Activated CD8-positive, alpha-beta memory T cell treated with anti-CD3 and anti-CD28 coated beads for 4 hours (primary cell): ENCODE measurements at regions not wholly inside any gene's neighbourhood (a gene's known extent, or its start where the extent isn't known, plus 50 kb on each side); places are given as distances from the start of the nearest gene placed in this dataset.
"Not testable (repeated sequence)": the region's sequence is repeated elsewhere in the genome, so short reads cannot be mapped to it uniquely, and the experiment has no call there.

Experiments used
- DNase-seq, 2 donors: peaks; one replicate each; pipeline ENCODE4 v3.0.0-alpha.2; 2020; ENCODE audit warnings: low read depth in 2 of 2

DNA sequence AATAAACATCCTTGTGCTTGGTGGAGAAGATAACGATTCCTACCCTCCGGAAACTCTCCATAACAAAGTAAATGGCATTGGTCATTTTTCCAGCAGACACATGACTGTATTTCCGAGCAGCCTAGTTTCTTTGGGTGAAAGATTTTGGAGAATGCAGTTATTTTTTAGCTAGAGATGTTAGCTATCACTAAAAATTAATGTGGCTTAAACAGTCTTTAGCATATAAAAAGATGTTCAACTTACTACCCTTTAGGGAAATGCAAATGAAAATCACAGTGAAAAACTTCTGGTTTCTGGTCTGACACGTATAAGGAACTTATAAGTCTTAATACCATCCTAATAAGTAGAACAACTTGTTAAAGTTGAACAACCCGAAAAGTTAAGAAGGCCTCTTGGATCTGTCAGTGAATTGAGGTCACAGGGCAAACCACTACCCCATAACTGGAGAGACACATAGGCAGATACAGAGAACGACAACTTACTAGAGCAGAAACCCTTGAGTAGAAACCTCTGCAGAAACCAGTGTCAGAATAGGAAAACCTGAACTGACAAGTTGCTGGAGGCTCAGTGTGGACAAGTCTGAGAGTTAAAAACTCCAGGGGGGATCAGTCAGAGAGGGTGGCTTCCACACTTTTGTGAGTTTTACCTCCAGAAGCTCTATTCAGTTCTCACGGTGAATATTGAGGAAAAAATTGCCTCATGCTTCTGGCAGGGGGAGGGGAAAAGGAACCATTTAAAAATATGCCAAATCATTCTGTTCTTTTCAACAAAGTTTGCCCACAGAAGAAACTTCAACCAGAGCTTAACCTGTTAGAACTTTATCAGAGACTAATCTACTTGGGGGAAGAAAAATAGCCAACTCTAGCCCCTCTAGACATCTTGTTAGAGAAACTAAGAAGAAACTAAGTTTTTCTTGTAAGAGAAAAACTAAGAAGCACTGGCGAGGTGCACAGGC lies 325.2 kb upstream of the RPS23 start:
- no peak for DNase-seq

DNA sequence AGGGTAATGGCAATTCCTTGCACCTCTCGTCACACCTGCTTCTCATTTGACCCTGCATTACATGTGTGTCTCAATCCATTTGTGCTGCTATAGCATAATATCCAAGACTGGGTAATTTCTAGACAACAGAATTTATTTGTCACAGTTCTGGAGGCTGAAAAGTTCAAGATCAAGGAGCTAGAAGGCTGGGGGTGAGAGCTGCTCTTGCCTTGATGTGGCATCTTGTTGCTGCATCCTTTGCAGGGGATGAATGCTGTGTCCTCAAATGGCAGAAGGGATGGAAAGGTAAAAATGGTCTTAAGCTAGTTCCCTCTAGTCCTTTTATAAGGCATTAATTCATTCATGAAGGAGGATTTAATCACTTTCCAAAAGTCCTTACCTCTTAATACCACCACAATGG lies 323.7 kb upstream of the RPS23 start:
- no peak for DNase-seq

DNA sequence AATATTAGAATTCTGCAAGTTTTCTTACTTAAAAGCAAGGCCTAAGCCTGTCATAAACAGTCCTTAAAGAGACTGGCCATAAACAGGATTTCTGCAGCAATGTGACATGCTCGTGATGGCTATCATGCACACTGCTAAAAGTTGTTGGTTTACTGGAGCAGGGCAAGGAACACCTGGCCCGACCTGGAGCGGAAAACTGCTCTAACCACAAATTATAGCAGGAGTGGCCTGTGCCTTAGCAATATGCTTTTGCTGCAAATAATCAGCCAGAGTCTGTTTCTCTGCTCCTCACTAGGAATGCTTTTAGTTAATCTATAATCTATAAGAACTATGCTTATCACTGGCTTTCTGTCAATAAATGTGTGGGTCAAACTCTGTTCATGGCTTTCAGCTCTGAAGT lies 322.9 kb upstream of the RPS23 start:
- no peak for DNase-seq

DNA sequence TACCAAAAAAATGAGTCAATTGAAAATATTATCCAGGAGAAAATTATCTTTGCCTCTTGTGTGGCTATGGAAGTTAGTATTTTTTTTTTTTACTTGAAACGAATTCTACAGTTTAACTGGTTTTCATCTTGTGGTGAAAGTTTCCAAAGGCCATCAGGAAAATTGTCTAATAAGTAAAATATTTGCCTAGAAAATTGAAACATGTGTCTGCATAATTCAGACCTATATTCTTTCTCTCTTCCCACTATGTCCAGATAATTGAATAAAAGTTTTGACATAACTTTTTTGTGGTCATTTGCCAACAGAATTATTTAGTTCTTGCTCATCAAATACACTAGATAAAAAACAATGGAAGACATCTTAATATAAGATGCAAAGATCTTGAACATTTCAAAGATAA lies 321.5 kb upstream of the RPS23 start:
- DNase-seq, result no peak

DNA sequence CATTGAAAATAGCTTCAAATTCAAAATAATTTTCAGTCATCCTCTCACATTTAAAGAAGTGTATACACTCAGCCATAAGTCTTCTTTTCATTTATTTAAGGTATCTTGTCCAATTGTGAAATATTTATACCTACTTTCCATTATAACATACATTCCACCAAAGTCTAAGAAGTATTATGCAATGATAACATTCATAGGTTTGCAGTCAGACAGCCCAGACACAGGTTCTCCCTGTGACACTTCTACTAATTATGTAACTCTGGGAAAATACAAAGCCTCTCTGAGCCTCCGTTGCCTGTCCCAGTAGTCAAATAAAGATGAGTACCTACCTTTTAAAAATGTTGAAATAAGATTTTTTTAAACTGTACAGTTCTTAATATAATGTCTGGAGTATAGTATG lies 320.9 kb upstream of the RPS23 start:
- no peak for DNase-seq

DNA sequence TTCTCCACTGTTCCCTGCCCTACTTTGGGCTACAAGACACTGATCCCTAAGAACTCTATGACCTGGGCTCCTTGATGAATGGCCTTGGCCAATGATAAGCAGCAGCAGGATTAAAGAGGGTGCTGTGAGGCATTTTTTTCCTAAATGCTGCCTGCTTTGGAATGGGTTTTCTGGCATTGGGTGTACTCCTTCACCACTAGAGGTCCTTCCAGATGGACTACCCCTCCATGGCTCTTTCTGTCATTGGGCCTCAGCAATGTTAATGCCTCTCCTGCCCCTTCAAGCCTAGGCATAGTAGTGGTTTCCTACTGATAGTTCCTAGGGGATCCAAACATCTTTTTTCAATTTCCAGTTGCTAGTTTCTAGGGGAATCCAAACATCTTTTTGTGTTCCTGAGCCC lies 319.3 kb upstream of the RPS23 start:
- no peak for DNase-seq

DNA sequence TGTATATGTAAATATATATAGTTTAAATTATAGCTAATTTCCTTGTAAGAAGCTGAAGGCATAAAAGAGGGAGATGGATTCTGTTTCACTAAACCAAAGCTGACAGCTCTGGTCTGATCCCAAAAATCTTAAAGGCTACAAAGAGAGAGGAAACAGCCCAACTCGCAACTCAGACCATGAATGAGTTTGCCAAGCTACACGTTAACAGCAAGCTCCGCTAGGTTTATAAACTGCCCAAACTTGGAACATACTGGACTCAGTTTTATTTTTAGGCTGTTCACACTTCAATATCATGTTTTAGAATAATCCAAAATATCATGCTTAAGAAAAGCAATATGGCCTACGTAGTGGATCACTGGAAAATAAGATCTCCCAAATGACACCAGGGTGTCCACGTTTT lies 318.3 kb upstream of the RPS23 start:
- DNase-seq, result no peak

DNA sequence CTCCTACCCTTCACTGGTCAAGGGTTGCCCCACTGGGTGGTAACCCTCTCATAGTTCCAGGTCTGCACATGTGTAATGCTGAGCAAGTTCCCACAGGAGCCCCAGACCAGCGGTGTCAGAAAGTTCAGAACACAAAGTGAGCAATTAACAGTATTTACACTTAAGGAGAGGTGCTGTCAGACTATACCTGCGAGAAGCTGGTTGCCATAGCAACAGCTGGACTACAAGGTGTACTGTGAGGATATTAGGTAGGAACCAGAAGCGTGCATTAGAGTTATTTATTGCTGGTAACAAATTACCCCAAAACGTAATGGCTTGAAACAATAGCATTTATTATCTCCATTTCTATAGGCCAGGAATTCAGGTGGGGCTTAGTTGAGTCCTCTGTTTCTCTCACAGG lies 317.0 kb upstream of the RPS23 start:
- DNase-seq, result no peak

DNA sequence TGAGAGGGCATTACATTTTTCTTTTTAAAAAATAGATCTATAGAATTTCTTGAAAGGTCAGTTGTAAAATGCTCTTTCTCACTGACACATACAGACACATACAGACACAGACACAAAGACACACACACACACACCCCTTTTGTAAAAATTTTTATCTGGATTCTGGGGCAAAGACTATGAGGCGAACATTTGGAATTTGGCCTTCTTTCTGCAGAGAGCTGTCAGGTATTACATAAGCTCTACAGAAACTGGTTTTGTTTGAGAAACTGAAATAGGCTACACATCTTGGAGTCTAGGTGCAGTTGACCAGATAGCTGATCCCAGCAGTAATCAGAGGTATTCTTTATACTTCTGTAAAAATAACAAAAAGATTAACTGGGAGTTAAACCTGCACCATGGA lies 315.9 kb upstream of the RPS23 start:
- DNase-seq, result no peak

DNA sequence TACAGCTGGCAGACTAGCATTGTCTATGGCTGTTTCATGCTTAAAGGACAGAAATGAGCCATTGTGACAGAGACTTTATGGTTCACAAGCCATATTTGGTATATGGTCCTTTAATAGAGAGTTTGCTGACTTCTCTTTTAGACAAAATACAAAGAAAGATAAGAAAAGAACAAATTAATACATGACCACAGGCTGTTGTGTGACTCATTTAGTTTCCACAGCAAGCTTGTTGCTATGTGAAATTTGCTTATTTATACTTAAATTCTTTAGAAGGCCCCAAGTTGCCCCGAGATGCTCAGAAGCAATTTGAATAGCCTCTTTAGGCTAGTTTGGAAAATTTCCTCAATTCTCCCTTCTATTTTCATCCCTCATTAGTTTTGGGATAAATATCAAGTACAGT lies 315.3 kb upstream of the RPS23 start:
- DNase-seq, result no peak

DNA sequence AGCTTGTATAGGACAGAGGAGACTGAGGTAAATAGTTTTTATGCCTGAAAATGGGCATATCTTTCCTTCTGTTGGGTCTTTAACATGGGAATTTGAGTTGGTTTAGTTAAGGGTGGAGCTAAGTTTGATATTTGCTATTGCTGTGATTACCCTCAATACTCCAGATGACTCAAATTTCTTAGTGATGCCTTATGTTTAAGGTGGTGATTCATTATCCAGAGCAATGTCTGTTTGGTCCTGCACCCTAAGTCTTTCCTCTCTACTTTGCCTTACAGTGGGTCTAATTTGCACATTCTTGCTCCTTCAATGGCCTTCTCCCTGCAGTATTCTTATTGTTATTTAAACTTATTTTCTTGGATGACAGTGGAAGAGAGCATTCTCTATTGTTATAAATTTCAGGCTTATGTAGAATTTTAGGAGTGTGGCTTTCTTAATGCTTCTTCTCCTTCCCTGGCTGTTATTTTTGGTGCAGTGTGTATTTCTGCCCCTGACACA lies 312.9 kb upstream of the RPS23 start:
- no peak for DNase-seq

DNA sequence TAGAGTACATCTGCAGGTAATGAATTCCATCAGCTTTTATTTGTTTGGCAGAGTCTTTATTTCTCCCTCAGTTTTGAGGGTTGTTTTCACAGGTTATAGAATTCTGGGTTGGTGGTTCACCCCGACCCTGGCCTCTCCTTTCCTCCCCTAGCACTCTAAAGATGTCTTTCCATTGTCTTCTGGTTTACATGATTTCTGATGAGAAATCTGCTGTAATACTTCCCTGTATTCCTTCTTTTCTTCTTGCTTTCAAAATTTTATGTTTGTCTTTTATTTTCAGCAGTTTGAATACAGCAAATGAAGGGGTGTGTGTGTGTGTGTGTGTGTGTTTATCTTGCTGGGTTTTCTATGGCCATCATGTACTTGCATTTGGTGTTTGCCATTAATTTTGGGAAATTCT lies 312.0 kb upstream of the RPS23 start:
- DNase-seq, result no peak

DNA sequence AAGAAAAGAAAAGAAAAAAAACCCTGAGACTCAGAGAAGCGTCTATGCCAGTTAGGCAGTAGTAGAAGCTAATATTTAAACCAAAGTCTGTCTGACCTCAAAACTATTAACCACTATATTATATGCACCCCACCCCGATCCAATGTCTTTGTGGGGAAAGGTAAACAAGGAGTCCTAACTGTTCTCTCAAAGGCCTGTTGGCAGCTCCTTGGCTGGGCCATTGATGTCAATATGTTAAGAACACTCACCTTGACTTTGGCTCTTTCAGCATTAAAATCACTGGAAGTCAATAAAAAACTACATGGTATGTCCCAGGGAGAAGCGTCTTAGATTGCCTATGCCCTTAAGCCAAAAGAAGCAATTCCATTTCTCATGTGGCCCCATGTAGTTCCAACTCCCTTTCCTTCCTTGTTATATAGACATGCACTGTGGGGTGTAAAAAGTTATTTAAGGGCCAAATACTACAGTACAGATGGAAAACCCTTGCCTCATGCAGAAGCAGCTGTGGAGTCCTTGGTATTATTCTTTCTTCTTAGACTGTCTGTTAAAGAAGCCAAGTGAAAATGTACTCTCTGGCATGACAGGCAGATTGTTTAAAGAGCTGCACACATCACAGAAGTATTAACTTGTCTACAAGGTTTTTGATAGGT lies 308.6 kb upstream of the RPS23 start:
- no peak for DNase-seq

DNA sequence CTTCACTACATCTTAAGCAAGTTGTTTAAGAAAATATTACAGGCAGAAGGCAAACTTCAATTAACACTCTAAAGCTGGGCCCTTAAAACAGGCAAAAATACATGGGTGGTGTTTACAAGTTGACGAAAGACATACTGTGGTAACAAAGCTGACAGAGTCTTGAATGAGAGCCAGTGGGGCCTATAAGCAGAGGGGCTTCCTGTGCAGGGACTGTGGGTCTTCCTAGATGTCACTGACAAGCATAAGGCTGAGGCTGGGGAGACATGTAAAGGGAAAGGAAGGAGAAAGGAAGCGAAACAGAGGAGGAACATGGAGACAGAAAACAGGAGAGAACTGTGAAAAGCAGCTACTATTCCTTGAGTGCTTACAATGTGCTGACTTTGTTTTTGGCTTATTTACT lies 308.0 kb upstream of the RPS23 start:
- DNase-seq, result no peak

DNA sequence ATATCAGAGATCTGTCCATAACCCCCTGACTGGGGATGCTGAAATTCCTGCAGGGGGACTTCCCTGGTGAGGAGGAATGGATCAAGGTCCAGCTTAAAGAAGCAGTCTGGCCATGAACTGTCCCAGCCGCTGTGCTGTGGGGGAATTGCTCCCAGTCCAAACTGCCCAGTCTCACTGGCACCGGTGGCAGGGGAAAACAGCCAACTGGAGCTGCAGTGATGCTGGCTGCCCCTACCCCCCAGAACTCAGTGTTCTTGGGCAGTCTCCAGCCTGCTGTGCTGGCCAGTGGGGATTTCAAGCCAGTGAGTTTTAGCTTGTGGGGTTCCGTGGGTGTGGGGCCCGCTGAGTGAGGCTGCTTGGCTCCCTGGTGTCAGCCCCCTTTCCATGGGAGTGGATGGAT lies 306.5 kb upstream of the RPS23 start:
- DNase-seq, result no peak

DNA sequence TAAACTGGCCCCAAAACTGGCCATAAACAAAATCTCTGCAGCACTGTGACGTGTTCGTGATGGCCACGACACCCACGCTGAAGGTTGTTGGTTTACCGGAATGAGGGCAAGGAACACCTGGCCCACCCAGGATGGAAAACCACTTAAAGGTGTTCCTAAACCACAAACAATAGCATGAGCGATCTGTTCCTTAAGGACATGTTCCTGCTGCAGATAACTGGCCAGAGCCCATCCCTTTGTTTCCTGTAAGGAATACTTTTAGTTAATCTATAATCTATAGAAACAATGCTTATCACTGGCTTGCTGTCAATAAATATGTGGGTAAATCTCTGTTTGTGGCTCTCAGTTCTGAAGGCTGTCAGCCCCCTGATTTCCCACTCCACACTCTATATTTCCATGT lies 305.2 kb upstream of the RPS23 start:
- not testable (repeated sequence) for DNase-seq

DNA sequence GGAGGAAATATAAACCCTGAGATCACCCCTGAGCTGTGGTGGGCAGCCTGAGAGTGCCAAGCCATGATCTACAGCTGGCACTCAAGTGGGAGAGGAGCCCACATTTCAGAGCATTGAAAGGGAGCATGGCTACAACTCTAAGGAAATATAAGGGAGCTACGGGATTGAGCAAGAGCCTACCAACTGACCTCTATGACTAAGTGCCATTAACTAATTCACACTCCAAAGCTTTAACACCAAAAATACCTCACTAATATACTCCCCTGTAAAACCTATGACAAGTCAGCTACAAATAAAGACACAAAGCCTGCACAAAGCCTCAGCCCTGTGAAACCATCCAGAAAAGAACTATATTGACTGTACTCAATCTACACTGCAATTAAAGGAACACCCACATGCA lies 286.8 kb upstream of the RPS23 start:
- DNase-seq, result no peak

DNA sequence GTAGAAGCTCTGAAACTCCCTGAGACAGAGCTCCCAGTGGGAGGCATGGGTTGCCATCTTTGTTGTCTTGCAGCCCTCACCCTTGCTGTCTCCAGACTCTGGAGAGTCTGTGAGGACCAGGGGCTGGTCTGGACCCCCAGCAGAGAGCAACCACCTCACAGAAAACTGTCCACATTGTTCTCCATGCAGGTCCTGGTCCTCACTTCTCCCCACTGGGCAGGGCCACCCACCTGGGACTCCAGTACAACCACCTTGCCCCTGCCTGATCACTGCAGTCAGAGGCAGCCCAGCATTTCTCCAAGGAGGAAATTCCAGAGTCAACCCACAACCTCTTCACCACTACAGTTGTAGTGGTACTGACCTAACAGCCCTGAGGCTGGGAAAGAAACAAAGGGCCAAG lies 285.6 kb upstream of the RPS23 start:
- no peak for DNase-seq

DNA sequence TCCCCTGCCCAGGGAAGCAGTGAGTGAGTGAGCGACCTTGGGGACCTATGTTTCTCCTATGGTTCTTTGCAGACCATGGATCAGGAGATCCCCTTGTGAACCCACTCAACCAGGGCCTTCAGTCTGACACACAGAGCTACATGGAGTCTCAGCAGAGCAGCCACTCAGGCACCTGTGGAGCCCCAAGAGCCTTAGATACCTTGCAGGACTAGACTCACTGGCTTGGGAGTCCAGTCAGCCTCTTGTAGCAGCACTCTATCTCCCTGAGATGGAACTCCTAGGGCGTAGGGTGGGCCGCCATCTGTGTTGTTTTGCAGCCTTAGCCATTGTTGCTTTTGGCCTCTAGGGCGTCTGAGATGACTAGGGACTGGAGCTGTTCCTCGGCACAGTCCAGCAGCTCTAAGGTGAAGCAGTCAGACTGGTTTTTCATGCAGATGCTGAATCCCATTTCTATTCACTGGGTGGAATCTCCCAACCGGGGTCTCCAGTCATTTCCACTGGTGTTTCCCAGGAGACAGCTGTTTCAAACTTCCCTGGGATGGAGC lies 284.6 kb upstream of the RPS23 start:
- DNase-seq, result no peak

DNA sequence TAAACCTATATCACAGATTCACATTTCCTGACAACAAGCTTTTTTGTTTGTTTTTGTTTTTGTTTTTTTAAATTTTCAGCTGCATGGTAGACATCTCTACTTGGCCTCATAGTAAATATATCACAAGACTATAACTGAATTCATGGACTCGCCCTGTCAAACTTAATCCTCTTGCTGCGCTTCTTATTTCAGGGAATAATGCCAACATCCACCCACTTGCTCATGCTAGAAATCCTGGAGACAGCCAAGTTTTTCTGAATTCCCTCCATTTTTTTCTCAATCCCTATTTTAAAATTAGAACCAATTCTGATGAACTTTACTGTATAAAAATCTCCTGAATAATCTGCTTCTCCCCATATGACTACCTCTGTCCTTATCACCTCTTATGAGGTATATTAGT lies 283.6 kb upstream of the RPS23 start:
- DNase-seq, result no peak

DNA sequence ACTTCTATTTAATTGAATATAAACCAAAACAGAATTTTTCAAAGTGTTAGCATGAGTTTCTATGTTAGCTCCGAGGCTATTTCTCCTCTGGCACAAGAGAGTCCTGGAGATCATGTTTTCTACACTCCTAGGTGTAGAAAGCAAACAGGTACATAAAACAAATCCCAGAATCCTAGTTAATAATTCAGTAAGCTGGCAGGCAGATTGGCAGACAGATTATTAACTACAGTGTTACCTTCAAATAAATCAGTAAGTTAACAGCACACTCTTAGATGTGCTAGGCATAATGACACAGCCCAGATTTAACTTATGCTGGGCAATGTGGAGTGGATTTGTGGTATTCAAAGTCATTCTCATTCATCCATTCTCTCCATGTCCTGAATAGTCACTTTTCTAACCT lies 282.8 kb upstream of the RPS23 start:
- DNase-seq, result no peak

DNA sequence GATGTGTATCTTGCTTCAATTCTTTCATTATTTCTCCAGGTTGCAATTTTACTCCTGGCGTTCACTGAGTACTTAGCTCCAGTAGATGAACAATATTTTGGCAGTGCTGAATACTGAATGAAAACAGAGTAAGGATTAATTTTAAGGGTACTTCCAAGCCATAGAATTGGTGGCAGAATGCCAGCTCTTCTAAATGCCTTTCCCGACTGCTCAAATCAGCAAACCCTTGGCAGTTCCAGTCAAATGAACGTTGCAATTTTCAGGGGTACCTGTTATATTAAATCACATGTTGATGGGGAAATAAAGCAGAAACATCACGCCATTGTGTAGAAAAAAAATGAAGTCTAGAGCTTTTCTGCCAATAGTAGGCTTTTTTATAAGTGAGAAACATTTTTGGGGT lies 282.4 kb upstream of the RPS23 start:
- no peak for DNase-seq

DNA sequence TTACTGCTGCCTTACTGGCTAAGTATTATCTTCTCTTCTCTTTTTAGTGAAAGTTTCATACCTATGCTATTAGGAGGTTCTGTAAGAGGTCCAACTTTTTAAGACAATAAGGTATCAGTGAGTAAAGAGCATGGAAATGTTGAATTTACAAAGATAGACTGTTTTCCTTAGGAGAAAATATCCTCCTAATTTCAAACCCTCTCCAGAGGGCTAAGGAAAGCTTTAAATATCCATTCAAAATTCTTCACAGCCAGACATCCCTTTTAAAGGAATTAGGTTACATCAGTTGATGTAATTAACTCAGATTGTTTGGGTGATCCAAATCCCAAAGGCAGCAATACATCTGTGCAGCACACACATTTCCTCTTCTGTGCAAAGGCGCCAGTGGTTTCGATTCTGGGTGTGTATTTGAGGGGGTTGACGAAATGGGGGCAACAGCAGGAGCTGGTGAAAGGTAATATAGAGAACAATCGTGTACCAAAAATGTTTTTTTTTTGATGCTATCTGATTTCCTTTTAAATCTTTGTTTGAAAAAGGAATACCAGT lies 273.8 kb upstream of the RPS23 start:
- DNase-seq, result no peak
